HEK293 (cell line): ENCODE measurements at regions not wholly inside any gene's neighbourhood (a gene's known extent, or its start where the extent isn't known, plus 50 kb on each side); places are given as distances from the start of the nearest gene placed in this dataset.
A peak's percentile ranks its signal among the peaks of the same experiment; 100 is the strongest.

ENCODE experiments used
- CTCF ChIA-PET: fragments of 350-600 bp; formaldehyde crosslinking; extraction: SDS; loops from one replicate; lab custom pipeline; 2021; ENCODE audit warnings: antibody characterized with exemption; lab: Yijun Ruan, JAX
- POLR2A ChIA-PET: fragments of 300-600 bp; formaldehyde crosslinking; extraction: SDS; loops from one replicate; lab custom pipeline; 2020; ENCODE audit warnings: antibody characterized with exemption, inconsistent platforms; lab: Yijun Ruan, JAX
- H3K27ac ChIP-seq: fragments of 200-500 bp; sonication (Bioruptor generic); 2 replicates; pipeline ENCODE4 v1.5.1; 2014; ENCODE audit warnings: low read depth, low read length, control low read depth, inconsistent platforms; ENCODE audit errors: extremely low read depth
- H3K36me3 ChIP-seq, 2 experiments: fragments of 200-500 bp in 1 of 2; sonication (Bioruptor generic) in 1 of 2; 1 replicate in 1 of 2; 2 replicates in 1 of 2; pipeline ENCODE4 v1.5.1; 2014 to 2017; ENCODE audit warnings: inconsistent platforms in 2 of 2, low read length in 2 of 2; ENCODE audit not compliant: control insufficient read depth in 2 of 2, insufficient read depth in 1 of 2
- H3K4me1 ChIP-seq: fragments of 200-500 bp; sonication (Bioruptor generic); 2 replicates; pipeline ENCODE4 v1.5.1; 2014; ENCODE audit warnings: mild to moderate bottlenecking, low read length, inconsistent platforms; ENCODE audit not compliant: control insufficient read depth, insufficient read depth
- H3K4me3 ChIP-seq: 2 replicates; pipeline ENCODE4 v1.5.1; 2011; ENCODE audit warnings: low read depth, mild to moderate bottlenecking, control low read depth, low read length, moderate library complexity
- H3K9me3 ChIP-seq: fragments of 200-500 bp; sonication (Bioruptor generic); 2 replicates; pipeline ENCODE4 v1.5.1; 2014; ENCODE audit warnings: low read depth, low read length, inconsistent platforms; ENCODE audit not compliant: control insufficient read depth, insufficient read depth
- BCL11B ChIP-seq: fragments of 450-650 bp; formaldehyde crosslinking; IDR thresholded peaks from 2 replicates; pipeline ENCODE4 v1.5.1; 2016; ENCODE audit warnings: low read depth, missing biosample characterization, missing genetic modification characterization
- FEZF1 ChIP-seq: fragments of 450-650 bp; formaldehyde crosslinking; IDR thresholded peaks from 2 replicates; pipeline ENCODE4 v1.5.1; 2016; ENCODE audit warnings: missing biosample characterization, missing genetic modification characterization
- GLI2 ChIP-seq: fragments of 450-650 bp; formaldehyde crosslinking; IDR thresholded peaks from 2 replicates; pipeline ENCODE4; 2017; ENCODE audit warnings: missing biosample characterization, missing genetic modification characterization, low read depth, borderline replicate concordance
- HOXA7 ChIP-seq: sonication (generic); formaldehyde crosslinking; IDR thresholded peaks from 2 replicates; pipeline ENCODE4 v1.8.1; 2022; ENCODE audit warnings: missing genetic modification reagents, borderline replicate concordance
- PRDM4 ChIP-seq: fragments of 450-650 bp; formaldehyde crosslinking; IDR thresholded peaks from 2 replicates; pipeline ENCODE4 v1.5.1; 2017; ENCODE audit warnings: missing biosample characterization, missing genetic modification characterization
- TSHZ1 ChIP-seq: fragments of 450-650 bp; formaldehyde crosslinking; IDR thresholded peaks from 2 replicates; pipeline ENCODE4 v1.5.1; 2016; ENCODE audit warnings: missing biosample characterization, missing genetic modification characterization, borderline replicate concordance
- YY2 ChIP-seq: fragments of 450-650 bp; formaldehyde crosslinking; IDR thresholded peaks from 2 replicates; pipeline ENCODE4 v1.5.1; 2016; ENCODE audit warnings: missing biosample characterization, missing genetic modification characterization
- ZBTB8A ChIP-seq: fragments of 450-650 bp; formaldehyde crosslinking; IDR thresholded peaks from 2 replicates; pipeline ENCODE4 v1.5.1; 2016; ENCODE audit warnings: missing biosample characterization, missing genetic modification characterization
- ZFP3 ChIP-seq: fragments of 450-650 bp; formaldehyde crosslinking; IDR thresholded peaks from 2 replicates; pipeline ENCODE4 v1.5.1; 2016; ENCODE audit warnings: low read depth, missing biosample characterization, missing genetic modification characterization
- ZNF114 ChIP-seq: fragments of 450-650 bp; formaldehyde crosslinking; IDR thresholded peaks from 2 replicates; pipeline ENCODE4 v1.5.0; 2017; ENCODE audit warnings: missing biosample characterization, missing genetic modification characterization
- ZNF132 ChIP-seq: fragments of 450-650 bp; formaldehyde crosslinking; IDR thresholded peaks from 2 replicates; pipeline ENCODE4 v1.5.1; 2017; ENCODE audit warnings: missing biosample characterization, missing genetic modification characterization, borderline replicate concordance
- ZNF202 ChIP-seq: fragments of 450-650 bp; formaldehyde crosslinking; IDR thresholded peaks from 2 replicates; pipeline ENCODE4 v1.5.1; 2016; ENCODE audit warnings: missing biosample characterization, missing genetic modification characterization, borderline replicate concordance
- ZNF221 ChIP-seq: fragments of 450-650 bp; formaldehyde crosslinking; IDR thresholded peaks from 2 replicates; pipeline ENCODE4 v1.5.1; 2017; ENCODE audit warnings: missing biosample characterization, missing genetic modification characterization, borderline replicate concordance
- ZNF223 ChIP-seq: fragments of 450-650 bp; formaldehyde crosslinking; IDR thresholded peaks from 2 replicates; pipeline ENCODE4 v1.5.1; 2016; ENCODE audit warnings: missing biosample characterization, missing genetic modification characterization
- ZNF248 ChIP-seq: fragments of 450-650 bp; formaldehyde crosslinking; IDR thresholded peaks from 2 replicates; pipeline ENCODE4 v1.5.1; 2017; ENCODE audit warnings: missing biosample characterization, missing genetic modification characterization
- ZNF311 ChIP-seq: fragments of 450-650 bp; formaldehyde crosslinking; IDR thresholded peaks from 2 replicates; pipeline ENCODE4 v1.5.1; 2017; ENCODE audit warnings: missing biosample characterization, missing genetic modification characterization, borderline replicate concordance
- ZNF426 ChIP-seq: fragments of 450-650 bp; formaldehyde crosslinking; IDR thresholded peaks from 2 replicates; pipeline ENCODE4 v1.5.1; 2017; ENCODE audit warnings: missing biosample characterization, missing genetic modification characterization, mild to moderate bottlenecking, inconsistent platforms, moderate library complexity
- ZNF624 ChIP-seq: fragments of 450-650 bp; formaldehyde crosslinking; IDR thresholded peaks from 2 replicates; pipeline ENCODE4 v1.5.1; 2017; ENCODE audit warnings: missing biosample characterization, missing genetic modification characterization
- ZNF660 ChIP-seq: fragments of 450-650 bp; IDR thresholded peaks from 2 replicates; pipeline ENCODE4 v1.5.1; 2018; ENCODE audit warnings: missing biosample characterization, mild to moderate bottlenecking, missing genetic modification characterization
- ZNF768 ChIP-seq: fragments of 450-650 bp; formaldehyde crosslinking; IDR thresholded peaks from 2 replicates; pipeline ENCODE4 v1.5.1; 2018; ENCODE audit warnings: missing biosample characterization, mild to moderate bottlenecking, missing genetic modification characterization
- ZSCAN18 ChIP-seq: fragments of 450-650 bp; formaldehyde crosslinking; IDR thresholded peaks from 2 replicates; pipeline ENCODE4 v1.5.1; 2016; ENCODE audit warnings: missing biosample characterization, missing genetic modification characterization

- POLR2A ChIA-PET = no interaction called here
- H3K27ac ChIP-seq = no peak overlapping the region
- no peaks in the 10 kb centered on the region for H3K36me3 ChIP-seq
- CTCF ChIA-PET = interaction anchor here (0.6 kb wide), 1 partner anchor 32 kb away, joined by 3 read pairs; no protein-coding TSS in a partner anchor
- TF ChIP-seq ZFP3 (tag by site-specific recombination) (no peak), ZNF768 (tag by site-specific recombination) (0 out of 2 replicates have a peak, but pooled peaks have one; percentile 34)
- TF ChIP-seq, all 188 proteins: peak for 1
- Histone ChIP-seq H3K4me3 (no peak overlapping the region), H3K4me1 (no peaks in the 10 kb centered on the region), H3K9me3 (no peaks in the 10 kb centered on the region)
These were observed 188.1 kb downstream of the MELK start for GRCh38 chr9:36760667-36761420.

- Histone ChIP-seq H3K27ac (no peak overlapping the region), H3K4me1 (no peaks in the 10 kb centered on the region), H3K4me3 (no peak overlapping the region), H3K9me3 (no peaks in the 10 kb centered on the region), H3K36me3 (no peaks in the 10 kb centered on the region)
- TF ChIP-seq ZBTB8A (tag by site-specific recombination) (no peak), ZNF132 (no peak), ZNF202 (tag by site-specific recombination) (no peak), ZNF248 (tag by site-specific recombination) (no peak), HOXA7 (CRISPR knock-in tag) (no peak), ZNF624 (tag by site-specific recombination) (no peak), GLI2 (no peak), FEZF1 (tag by site-specific recombination) (no peak), ZNF426 (tag by site-specific recombination) (no peak), ZNF223 (tag by site-specific recombination) (no peak), ZNF311 (tag by site-specific recombination) (no peak), YY2 (tag by site-specific recombination) (no peak), TSHZ1 (tag by site-specific recombination) (no peak), PRDM4 (tag by site-specific recombination) (no peak), ZNF114 (no peak), BCL11B (tag by site-specific recombination) (no peak), ZNF660 (tag by site-specific recombination) (no peak), ZNF221 (tag by site-specific recombination) (no peak), ZSCAN18 (tag by site-specific recombination) (no peak)
- CTCF ChIA-PET = interaction anchor here (0.5 to 1.0 kb wide), 3 partner anchors 34 to 590 kb away, joined by 3 to 4 read pairs (median 3); no protein-coding TSS in a partner anchor
- POLR2A ChIA-PET = no interaction called here
These were observed 190.3 kb downstream of the MELK start for GRCh38 chr9:36762958-36763357.
